Osteoblast (primary cell): ENCODE measurements at regions not wholly inside any gene's neighbourhood (a gene's known extent, or its start where the extent isn't known, plus 50 kb on each side); places are given as distances from the start of the nearest gene placed in this dataset.

Experiments
- DNase-seq: peaks from one replicate; pipeline ENCODE4 v3.0.0; 2011; ENCODE audit warnings: low spot score, mixed read lengths; ENCODE audit not compliant: insufficient read length; ENCODE audit errors: missing footprints
- H2AFZ ChIP-seq: 2 replicates; pipeline ENCODE4 v1.6.0; 2011; ENCODE audit warnings: mild to moderate bottlenecking, low read length
- H3K27ac ChIP-seq: 2 replicates; pipeline ENCODE4 v1.5.1; 2011; ENCODE audit warnings: mild to moderate bottlenecking, low read depth, low read length, moderate library complexity
- H3K27me3 ChIP-seq: 2 replicates; pipeline ENCODE4 v1.6.0; 2012; ENCODE audit warnings: mild to moderate bottlenecking, control low read depth, inconsistent platforms, low read length, moderate library complexity; ENCODE audit not compliant: insufficient read depth
- H3K36me3 ChIP-seq: 2 replicates; pipeline ENCODE4 v1.5.1; 2011; ENCODE audit warnings: mild to moderate bottlenecking, low read length, control low read depth, moderate library complexity; ENCODE audit not compliant: insufficient read depth
- H3K4me1 ChIP-seq: 2 replicates; pipeline ENCODE4 v1.5.1; 2011; ENCODE audit warnings: mild to moderate bottlenecking, low read length, control low read depth, moderate library complexity; ENCODE audit not compliant: insufficient read depth
- H3K4me2 ChIP-seq: 2 replicates; pipeline ENCODE4 v1.6.0; 2011; ENCODE audit warnings: mild to moderate bottlenecking, low read length; ENCODE audit not compliant: insufficient read depth
- H3K4me3 ChIP-seq: fragments of 200-600 bp; sonication (generic); 3 replicates; pipeline ENCODE4 v1.5.1; 2012; ENCODE audit warnings: mild to moderate bottlenecking, low read length, inconsistent platforms; ENCODE audit not compliant: insufficient read depth
- H3K79me2 ChIP-seq: 2 replicates; pipeline ENCODE4 v1.6.0; 2012; ENCODE audit warnings: mild to moderate bottlenecking, low read length, control low read depth, inconsistent platforms; ENCODE audit not compliant: insufficient read depth
- H3K9me3 ChIP-seq: 2 replicates; pipeline ENCODE4 v1.5.1; 2011; ENCODE audit warnings: low read depth, low read length, control low read depth
- H4K20me1 ChIP-seq: 2 replicates; pipeline ENCODE4 v1.6.0; 2012; ENCODE audit warnings: mild to moderate bottlenecking, low read length, control low read depth; ENCODE audit not compliant: insufficient read depth
- CTCF ChIP-seq: IDR thresholded peaks from 2 replicates; pipeline ENCODE4 v1.5.1; 2011; ENCODE audit warnings: mild to moderate bottlenecking, low read depth, low read length, moderate library complexity; ENCODE audit errors: extremely low read depth

- Histone ChIP-seq H3K27me3 (peaks cover 6% of the 10 kb centered on the region), H4K20me1 (no peaks in the 10 kb centered on the region)
- TF ChIP-seq CTCF: no peak
Measured at GRCh38 chr16:54594601-54595391, 308.2 kb upstream of the IRX3 start.

GRCh38 chr16:54591816-54592246, 305.2 kb upstream of the IRX3 start:
- Histone ChIP-seq H3K4me2 (no peak overlapping the region), H3K36me3 (no peaks in the 10 kb centered on the region), H3K79me2 (no peaks in the 10 kb centered on the region), H3K9me3 (no peaks in the 10 kb centered on the region), H4K20me1 (no peaks in the 10 kb centered on the region), H2AFZ (no peak overlapping the region), H3K27me3 (peaks cover 6% of the 10 kb centered on the region), H3K4me3 (no peak overlapping the region), H3K27ac (no peak overlapping the region), H3K4me1 (no peaks in the 10 kb centered on the region)
- DNase-seq: peak; percentile 73
- no peak for TF ChIP-seq CTCF

More at GRCh38 chr16:54594601-54595391, 308.2 kb upstream of the IRX3 start:
- Histone ChIP-seq H3K4me2 (peak overlapping the region; percentile 35), H2AFZ (peak overlapping the region; percentile 37), H3K4me3 (no peak overlapping the region), H3K9me3 (no peaks in the 10 kb centered on the region), H3K27ac (no peak overlapping the region), H3K79me2 (no peaks in the 10 kb centered on the region), H3K36me3 (no peaks in the 10 kb centered on the region), H3K4me1 (no peaks in the 10 kb centered on the region)
- DNase-seq: peak; percentile 60

GRCh38 chr16:54590836-54591235, 304.2 kb upstream of the IRX3 start:
- no peak overlapping the region for H3K27ac ChIP-seq
- TF ChIP-seq CTCF: no peak
- H3K9me3 ChIP-seq: no peaks in the 10 kb centered on the region
- peaks cover 6% of the 10 kb centered on the region for H3K27me3 ChIP-seq
- H3K4me2 ChIP-seq: no peak overlapping the region
- no peaks in the 10 kb centered on the region for H3K36me3 ChIP-seq
- H3K4me1 ChIP-seq: no peaks in the 10 kb centered on the region
- H3K79me2 ChIP-seq: no peaks in the 10 kb centered on the region
- H4K20me1 ChIP-seq: no peaks in the 10 kb centered on the region
- no peak for DNase-seq
- H3K4me3 ChIP-seq: no peak overlapping the region
- H2AFZ ChIP-seq: no peak overlapping the region

GRCh38 chr16:54589326-54589725, 302.7 kb upstream of the IRX3 start:
- no peaks in the 10 kb centered on the region for H3K4me1 ChIP-seq
- no peak overlapping the region for H3K27ac ChIP-seq
- no peak overlapping the region for H2AFZ ChIP-seq
- H3K4me3 ChIP-seq: no peak overlapping the region
- no peak for DNase-seq
- TF ChIP-seq CTCF: no peak
- no peaks in the 10 kb centered on the region for H3K27me3 ChIP-seq
- H4K20me1 ChIP-seq: no peaks in the 10 kb centered on the region
- no peaks in the 10 kb centered on the region for H3K9me3 ChIP-seq
- H3K79me2 ChIP-seq: no peaks in the 10 kb centered on the region
- no peak overlapping the region for H3K4me2 ChIP-seq
- H3K36me3 ChIP-seq: no peaks in the 10 kb centered on the region
